ENCODE measurements at regions not wholly inside any gene's neighbourhood (a gene's known extent, or its start where the extent isn't known, plus 50 kb on each side); places are given as distances from the start of the nearest gene placed in this dataset.

DNA sequence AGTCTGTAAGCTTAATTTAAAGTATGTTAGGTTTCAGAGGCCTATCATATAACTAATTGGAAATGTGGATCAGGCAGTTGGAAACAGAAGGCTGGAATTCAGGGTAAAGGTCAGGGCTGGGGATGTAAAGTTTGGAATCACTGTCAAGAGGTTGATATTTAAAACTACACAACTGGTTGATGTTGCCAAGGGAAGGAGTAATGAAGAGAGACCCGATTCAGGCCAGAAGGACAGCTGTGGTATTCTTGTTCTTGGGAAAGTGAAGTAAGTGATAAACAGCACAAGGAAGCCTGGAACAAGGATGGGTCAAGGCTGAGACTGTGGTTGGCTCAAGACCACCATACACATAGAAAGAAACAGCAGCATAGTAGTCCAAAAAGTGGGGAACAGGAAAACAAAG, 654.2 kb downstream of the NTRK3 start:
- TF ChIP-seq, protein P1, sequence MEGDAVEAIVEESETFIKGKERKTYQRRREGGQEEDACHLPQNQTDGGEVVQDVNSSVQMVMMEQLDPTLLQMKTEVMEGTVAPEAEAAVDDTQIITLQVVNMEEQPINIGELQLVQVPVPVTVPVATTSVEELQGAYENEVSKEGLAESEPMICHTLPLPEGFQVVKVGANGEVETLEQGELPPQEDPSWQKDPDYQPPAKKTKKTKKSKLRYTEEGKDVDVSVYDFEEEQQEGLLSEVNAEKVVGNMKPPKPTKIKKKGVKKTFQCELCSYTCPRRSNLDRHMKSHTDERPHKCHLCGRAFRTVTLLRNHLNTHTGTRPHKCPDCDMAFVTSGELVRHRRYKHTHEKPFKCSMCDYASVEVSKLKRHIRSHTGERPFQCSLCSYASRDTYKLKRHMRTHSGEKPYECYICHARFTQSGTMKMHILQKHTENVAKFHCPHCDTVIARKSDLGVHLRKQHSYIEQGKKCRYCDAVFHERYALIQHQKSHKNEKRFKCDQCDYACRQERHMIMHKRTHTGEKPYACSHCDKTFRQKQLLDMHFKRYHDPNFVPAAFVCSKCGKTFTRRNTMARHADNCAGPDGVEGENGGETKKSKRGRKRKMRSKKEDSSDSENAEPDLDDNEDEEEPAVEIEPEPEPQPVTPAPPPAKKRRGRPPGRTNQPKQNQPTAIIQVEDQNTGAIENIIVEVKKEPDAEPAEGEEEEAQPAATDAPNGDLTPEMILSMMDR (conservative IDR thresholded peaks at IDR 0.05; ENCODE audit: low read depth, low read length) = no peak
- no peak for TF ChIP-seq EZH2 (IDR thresholded peaks at IDR 0.05; ENCODE audit: borderline replicate concordance, low read depth, low read length, poor library complexity, severe bottlenecking)

All from A673 (cell line).